PC-9 (cell line): ENCODE measurements at regions not wholly inside any gene's neighbourhood (a gene's known extent, or its start where the extent isn't known, plus 50 kb on each side); places are given as distances from the start of the nearest gene placed in this dataset.

Experiments used
- EZH2 ChIP-seq: fragments of 200-600 bp; sonication (generic); IDR thresholded peaks from 2 replicates; pipeline ENCODE4 v1.8.0; 2017; ENCODE audit warnings: antibody characterized with exemption, low read depth
- TF ChIP-seq, protein P1 (sequence below): fragments of 200-600 bp; sonication (generic); conservative IDR thresholded peaks from 2 replicates; pipeline ENCODE4 v1.6.1; 2017; ENCODE audit warnings: mixed run types, antibody characterized with exemption, mild to moderate bottlenecking, moderate library complexity

DNA sequence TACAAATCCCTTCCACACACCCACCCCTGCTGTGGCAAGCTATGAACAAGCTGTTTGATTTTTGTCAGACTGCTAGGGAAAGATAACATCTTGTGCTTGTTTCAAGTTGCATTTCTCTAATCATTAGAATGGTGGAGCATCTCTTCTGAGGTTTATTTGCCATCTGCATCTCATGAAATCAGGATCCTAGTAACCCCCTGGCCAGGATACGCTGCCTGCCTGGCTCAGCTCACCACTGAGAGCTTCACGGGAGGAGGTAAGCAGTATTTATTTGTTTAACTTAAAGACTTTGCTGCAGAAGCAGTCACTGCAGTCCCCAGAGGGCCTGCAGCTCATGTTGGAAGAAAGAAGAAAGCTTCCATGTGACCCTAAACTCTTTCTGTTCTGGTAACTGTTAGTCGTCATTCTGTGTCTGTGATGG is 83.3 kb upstream of the CXCL14 start:
- no peak for TF ChIP-seq EZH2
- TF ChIP-seq, protein P1, sequence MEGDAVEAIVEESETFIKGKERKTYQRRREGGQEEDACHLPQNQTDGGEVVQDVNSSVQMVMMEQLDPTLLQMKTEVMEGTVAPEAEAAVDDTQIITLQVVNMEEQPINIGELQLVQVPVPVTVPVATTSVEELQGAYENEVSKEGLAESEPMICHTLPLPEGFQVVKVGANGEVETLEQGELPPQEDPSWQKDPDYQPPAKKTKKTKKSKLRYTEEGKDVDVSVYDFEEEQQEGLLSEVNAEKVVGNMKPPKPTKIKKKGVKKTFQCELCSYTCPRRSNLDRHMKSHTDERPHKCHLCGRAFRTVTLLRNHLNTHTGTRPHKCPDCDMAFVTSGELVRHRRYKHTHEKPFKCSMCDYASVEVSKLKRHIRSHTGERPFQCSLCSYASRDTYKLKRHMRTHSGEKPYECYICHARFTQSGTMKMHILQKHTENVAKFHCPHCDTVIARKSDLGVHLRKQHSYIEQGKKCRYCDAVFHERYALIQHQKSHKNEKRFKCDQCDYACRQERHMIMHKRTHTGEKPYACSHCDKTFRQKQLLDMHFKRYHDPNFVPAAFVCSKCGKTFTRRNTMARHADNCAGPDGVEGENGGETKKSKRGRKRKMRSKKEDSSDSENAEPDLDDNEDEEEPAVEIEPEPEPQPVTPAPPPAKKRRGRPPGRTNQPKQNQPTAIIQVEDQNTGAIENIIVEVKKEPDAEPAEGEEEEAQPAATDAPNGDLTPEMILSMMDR, result no peak
